ENCODE measurements at regions not wholly inside any gene's neighbourhood (a gene's known extent, or its start where the extent isn't known, plus 50 kb on each side); places are given as distances from the start of the nearest gene placed in this dataset.

GRCh38 chr13:59392328-59392727, 771.4 kb downstream of the DIAPH3 start:
- Mint-ChIP-seq H3K4me3 (ENCODE audit: unreplicated experiment) (no peak overlapping the region), H3K36me3 (ENCODE audit: low read depth, unreplicated experiment) (peaks cover 15% of the 10 kb centered on the region), H3K4me1 (ENCODE audit: unreplicated experiment) (peaks cover 16% of the 10 kb centered on the region), H3K9me3 (ENCODE audit: unreplicated experiment) (no peaks in the 10 kb centered on the region), H3K27me3 (ENCODE audit: unreplicated experiment) (no peaks in the 10 kb centered on the region), H3K27ac (ENCODE audit: unreplicated experiment) (no peak overlapping the region)
- no peak for DNase-seq (ENCODE audit: low spot score)
- TF ChIP-seq CTCF (IDR thresholded peaks at IDR 0.05; ENCODE audit: unreplicated experiment), result no peak

- Mint-ChIP-seq H3K27me3 (ENCODE audit: unreplicated experiment) (no peaks in the 10 kb centered on the region), H3K9me3 (ENCODE audit: unreplicated experiment) (no peaks in the 10 kb centered on the region), H3K27ac (ENCODE audit: unreplicated experiment) (no peak overlapping the region), H3K4me1 (ENCODE audit: unreplicated experiment) (peaks cover 24% of the 10 kb centered on the region), H3K36me3 (ENCODE audit: low read depth, unreplicated experiment) (peaks cover 3% of the 10 kb centered on the region), H3K4me3 (ENCODE audit: unreplicated experiment) (no peak overlapping the region)
- TF ChIP-seq CTCF (IDR thresholded peaks at IDR 0.05; ENCODE audit: unreplicated experiment), result no peak
- DNase-seq (ENCODE audit: low spot score), result no peak
These were observed 769.2 kb downstream of the DIAPH3 start for GRCh38 chr13:59394496-59394895.

GRCh38 chr13:59398127-59398526, 765.6 kb downstream of the DIAPH3 start:
- H3K4me1 Mint-ChIP-seq (ENCODE audit: unreplicated experiment), result peaks cover 26% of the 10 kb centered on the region
- H3K36me3 Mint-ChIP-seq (ENCODE audit: low read depth, unreplicated experiment), result peaks cover 10% of the 10 kb centered on the region
- no peaks in the 10 kb centered on the region for H3K27me3 Mint-ChIP-seq (ENCODE audit: unreplicated experiment)
- no peak for DNase-seq (ENCODE audit: low spot score)
- no peak for TF ChIP-seq CTCF (IDR thresholded peaks at IDR 0.05; ENCODE audit: unreplicated experiment)
- H3K9me3 Mint-ChIP-seq (ENCODE audit: unreplicated experiment), result peaks cover 8% of the 10 kb centered on the region
- H3K27ac Mint-ChIP-seq (ENCODE audit: unreplicated experiment), result peak overlapping the region; percentile 71
- no peak overlapping the region for H3K4me3 Mint-ChIP-seq (ENCODE audit: unreplicated experiment)

DNA sequence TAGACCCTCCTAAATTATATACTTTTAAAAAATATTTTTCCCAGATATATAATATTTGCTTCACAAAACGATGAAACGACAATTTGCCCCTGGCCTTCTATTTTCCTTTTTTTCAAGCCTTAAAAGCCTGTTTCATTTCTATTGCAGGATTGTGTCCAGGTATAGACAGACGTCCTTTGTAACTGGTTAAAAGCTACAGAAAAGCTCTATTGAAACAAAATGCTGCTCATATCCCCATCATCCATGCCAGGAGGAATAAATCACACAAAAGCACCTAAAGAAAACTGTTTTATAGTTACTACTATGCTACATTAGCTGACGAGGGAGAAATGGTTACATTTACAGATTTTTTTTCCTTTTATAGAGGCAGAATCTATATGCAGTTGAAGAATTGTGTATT, 765.1 kb downstream of the DIAPH3 start:
- no peak for DNase-seq (ENCODE audit: low spot score)
- H3K9me3 Mint-ChIP-seq (ENCODE audit: unreplicated experiment), result peaks cover 8% of the 10 kb centered on the region
- peaks cover 10% of the 10 kb centered on the region for H3K36me3 Mint-ChIP-seq (ENCODE audit: low read depth, unreplicated experiment)
- peaks cover 26% of the 10 kb centered on the region for H3K4me1 Mint-ChIP-seq (ENCODE audit: unreplicated experiment)
- TF ChIP-seq CTCF (IDR thresholded peaks at IDR 0.05; ENCODE audit: unreplicated experiment), result no peak
- no peak overlapping the region for H3K27ac Mint-ChIP-seq (ENCODE audit: unreplicated experiment)
- no peak overlapping the region for H3K4me3 Mint-ChIP-seq (ENCODE audit: unreplicated experiment)
- H3K27me3 Mint-ChIP-seq (ENCODE audit: unreplicated experiment), result no peaks in the 10 kb centered on the region

DNA sequence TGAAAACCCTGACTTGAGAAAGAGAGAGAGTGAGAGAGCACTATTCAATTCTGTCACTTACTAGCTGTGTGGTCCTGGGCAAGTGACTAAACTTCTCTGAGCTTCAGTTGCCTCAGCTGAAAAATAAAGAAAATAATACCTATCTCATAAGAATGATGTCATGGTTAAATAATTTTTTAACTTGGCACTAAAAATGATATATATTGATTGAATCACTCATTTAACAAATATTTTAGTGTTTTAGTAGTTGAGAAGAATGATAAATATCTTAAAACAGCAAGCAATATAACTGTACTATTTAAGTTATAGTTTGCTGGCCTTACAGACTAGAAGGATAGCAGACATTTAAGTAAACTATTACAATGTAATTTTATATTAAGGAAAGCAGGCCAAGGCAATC, 764.2 kb downstream of the DIAPH3 start:
- H3K36me3 Mint-ChIP-seq (ENCODE audit: low read depth, unreplicated experiment), result peaks cover 10% of the 10 kb centered on the region
- TF ChIP-seq CTCF (IDR thresholded peaks at IDR 0.05; ENCODE audit: unreplicated experiment), result no peak

More for the DNA sequence above, 764.2 kb downstream of the DIAPH3 start:
- Mint-ChIP-seq H3K27ac (ENCODE audit: unreplicated experiment) (no peak overlapping the region), H3K27me3 (ENCODE audit: unreplicated experiment) (no peaks in the 10 kb centered on the region), H3K4me3 (ENCODE audit: unreplicated experiment) (no peak overlapping the region), H3K4me1 (ENCODE audit: unreplicated experiment) (peaks cover 22% of the 10 kb centered on the region), H3K9me3 (ENCODE audit: unreplicated experiment) (peaks cover 8% of the 10 kb centered on the region)
- no peak for DNase-seq (ENCODE audit: low spot score)

Data from endothelial cell (in vitro differentiated cells).